Activated gamma-delta T cell treated with Interleukin-2 at 50 U/mL for 16 hours (primary cell): ENCODE measurements at regions not wholly inside any gene's neighbourhood (a gene's known extent, or its start where the extent isn't known, plus 50 kb on each side); places are given as distances from the start of the nearest gene placed in this dataset.

Source experiments
- DNase-seq: peaks from one replicate; pipeline ENCODE4 v3.0.0-alpha.2; 2020

GRCh38 chr6:9435281-9435680 lies 979.6 kb downstream of the TFAP2A start:
- no peak for DNase-seq

DNA sequence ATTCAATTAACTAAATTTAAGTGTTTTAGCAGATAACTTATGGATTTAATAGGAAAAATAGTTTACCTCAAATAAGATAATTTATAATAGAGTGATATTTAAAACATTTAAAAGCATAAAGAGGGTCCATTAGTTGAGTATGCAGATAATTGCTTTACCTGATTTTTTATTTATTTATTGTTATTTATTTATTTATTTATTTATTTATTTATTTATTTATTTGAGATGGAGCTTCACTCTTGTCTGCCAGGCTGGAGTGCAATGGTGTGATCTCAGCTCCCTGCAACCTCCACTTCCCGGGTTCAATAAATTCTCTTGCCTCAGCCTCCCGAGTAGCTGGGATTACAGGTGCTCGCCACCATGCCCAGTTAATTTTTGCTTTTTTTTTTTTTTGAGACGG lies 982.9 kb downstream of the TFAP2A start:
- DNase-seq = no peak

GRCh38 chr6:9428421-9429172 lies 986.3 kb downstream of the TFAP2A start:
- DNase-seq = no peak

DNA sequence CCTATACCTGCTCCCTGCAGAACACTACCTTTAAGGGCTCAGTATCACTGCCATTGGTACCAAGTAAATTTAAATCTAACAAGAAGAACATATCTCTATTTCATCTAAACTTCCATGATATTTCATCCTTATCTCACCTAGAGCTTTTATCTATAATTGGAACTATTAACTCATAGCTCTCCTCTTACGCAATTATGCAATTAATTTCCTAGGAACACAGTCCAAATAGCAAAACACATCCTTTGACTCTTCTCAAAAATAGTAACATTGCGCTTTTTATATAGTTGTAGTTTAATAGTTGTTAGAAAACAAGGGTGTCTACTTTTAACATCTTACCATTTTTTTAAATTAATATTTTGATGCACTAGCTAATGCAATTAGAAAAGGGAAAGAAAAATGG lies 986.8 kb upstream of the SLC35B3 start:
- no peak for DNase-seq

- no peak for DNase-seq
Observed at GRCh38 chr6:9420316-9421015, 985.1 kb upstream of the SLC35B3 start.

DNA sequence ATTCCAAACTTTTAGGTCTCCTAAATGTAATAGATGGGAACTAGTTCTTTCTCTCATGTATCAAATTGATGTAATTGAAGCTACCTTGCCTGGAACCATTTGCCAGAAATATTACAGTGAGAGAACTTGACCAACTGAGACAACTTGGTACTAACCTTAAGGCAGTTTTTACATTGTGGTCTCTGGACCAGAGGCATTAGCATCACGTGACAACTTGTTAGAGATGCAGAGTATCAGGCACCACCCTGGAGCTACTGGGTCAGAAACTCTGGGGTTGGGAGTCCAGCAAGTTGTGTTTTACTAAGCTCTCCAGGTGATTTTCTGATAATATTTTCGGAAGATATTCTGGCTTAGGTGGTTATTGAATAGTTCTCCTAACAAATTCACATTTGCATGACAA lies 982.1 kb upstream of the SLC35B3 start:
- no peak for DNase-seq

DNA sequence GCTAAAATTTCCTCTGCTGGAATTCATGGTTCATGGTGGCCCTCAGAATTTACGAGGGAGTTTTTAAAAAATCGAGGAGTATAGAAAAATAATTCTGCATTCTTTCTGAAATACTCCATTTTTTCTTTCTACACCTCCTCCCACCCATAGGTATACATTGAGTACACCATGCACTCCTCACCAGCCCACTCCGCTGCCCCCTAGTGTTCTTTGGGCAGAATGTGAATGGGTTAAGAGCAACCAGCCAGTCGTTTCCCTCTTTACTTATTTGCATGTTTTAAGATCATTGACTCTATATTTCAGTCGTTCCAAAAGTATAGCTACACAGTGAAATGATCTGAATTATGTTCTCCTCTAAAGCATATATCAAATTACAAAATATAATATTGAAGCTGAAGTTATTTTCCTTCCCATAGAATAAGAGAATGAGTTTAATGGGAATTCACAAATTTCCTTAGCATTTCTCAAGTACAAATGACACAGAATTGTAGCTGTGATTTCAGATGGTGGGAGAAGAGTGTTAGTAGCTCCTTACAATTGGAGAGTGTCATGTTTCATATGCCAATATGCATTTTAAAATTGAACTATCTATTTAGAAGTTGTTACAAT lies 977.7 kb upstream of the SLC35B3 start:
- DNase-seq = no peak

GRCh38 chr6:9409126-9409525 lies 973.8 kb upstream of the SLC35B3 start:
- DNase-seq = no peak

GRCh38 chr6:9408402-9409117 lies 973.2 kb upstream of the SLC35B3 start:
- no peak for DNase-seq

DNA sequence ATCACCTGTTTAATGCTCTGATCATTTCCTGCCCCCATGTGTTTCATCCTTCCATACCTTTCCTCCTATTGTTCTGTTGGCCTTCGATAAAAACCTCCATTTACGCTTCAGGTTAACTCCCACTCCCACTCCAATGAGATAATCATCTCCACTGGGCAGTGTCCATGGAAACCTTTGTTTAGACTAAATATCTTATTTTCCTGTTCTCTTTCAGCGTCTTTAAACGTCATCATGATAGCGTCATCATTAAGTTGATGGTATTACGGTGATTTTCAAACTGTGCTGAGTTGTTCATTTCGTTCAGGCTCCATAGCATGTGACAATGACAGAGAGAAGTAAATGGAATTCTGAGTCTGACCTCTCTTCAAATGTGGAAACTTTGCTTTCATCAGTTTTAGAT lies 970.5 kb upstream of the SLC35B3 start:
- no peak for DNase-seq

DNA sequence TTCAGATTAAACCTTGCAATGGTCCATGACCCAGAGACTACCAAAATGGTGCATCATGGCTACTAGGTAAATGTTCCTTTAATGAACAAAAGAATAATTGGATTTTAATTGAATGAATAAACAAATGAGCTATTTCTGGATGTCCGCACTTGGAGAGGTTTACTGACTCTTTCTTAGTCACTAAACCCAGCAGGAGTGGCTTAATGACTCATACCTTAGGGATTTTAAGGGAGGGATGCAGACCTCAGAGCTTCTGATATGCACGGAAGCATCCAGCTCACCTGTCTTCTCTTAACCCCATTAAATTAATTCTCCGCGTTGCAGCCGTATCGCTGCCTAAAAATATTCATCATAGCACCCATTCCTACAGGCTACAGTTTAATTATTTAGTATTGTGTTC lies 970.0 kb upstream of the SLC35B3 start:
- DNase-seq = no peak

GRCh38 chr6:9404351-9405146 lies 969.2 kb upstream of the SLC35B3 start:
- no peak for DNase-seq

- DNase-seq = no peak
Observed at GRCh38 chr6:9403736-9404135, 968.4 kb upstream of the SLC35B3 start.

- DNase-seq = no peak
Observed at GRCh38 chr6:9401960-9402359, 966.6 kb upstream of the SLC35B3 start.

GRCh38 chr6:9399916-9400315 lies 964.6 kb upstream of the SLC35B3 start:
- no peak for DNase-seq

GRCh38 chr6:9398767-9399373 lies 963.5 kb upstream of the SLC35B3 start:
- DNase-seq = no peak

GRCh38 chr6:9398071-9398766 lies 962.9 kb upstream of the SLC35B3 start:
- no peak for DNase-seq

DNA sequence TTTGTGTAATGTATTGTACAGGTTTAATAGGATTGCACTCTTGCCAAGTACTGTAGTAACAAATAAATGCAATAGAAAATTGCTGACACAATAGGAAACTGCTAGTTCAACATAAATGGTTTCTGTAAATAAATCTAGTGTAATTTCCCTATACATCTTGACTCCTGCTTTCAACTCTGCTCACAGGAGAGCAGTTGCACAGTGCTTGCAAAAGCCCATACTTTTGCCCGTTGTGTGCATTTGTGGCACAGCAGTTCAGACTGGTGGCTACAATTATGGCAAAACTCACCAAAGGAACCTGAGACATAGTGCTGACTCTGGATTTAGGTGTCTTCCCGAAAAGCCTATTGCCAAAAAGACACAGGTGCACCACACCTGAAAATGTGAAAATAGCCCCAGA lies 953.3 kb upstream of the SLC35B3 start:
- no peak for DNase-seq

DNA sequence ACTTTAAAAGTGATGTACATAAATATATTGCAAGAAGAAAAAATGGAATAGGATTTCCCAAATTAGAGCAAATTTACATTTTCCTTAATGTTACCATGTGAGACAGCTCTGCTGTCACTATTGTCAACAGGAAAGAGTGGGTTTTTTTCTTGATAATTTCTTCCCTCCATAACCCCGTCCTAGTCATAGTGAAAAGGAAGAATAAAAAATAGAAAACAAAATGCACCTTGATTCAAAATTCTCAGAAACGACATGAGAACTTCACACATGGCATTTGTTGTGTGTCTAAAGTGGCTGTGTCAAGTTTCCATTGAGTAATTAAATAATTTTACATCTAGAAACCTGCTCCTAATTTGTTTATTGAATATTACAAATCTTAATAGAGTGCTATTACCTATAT lies 945.2 kb upstream of the SLC35B3 start:
- DNase-seq = no peak

DNA sequence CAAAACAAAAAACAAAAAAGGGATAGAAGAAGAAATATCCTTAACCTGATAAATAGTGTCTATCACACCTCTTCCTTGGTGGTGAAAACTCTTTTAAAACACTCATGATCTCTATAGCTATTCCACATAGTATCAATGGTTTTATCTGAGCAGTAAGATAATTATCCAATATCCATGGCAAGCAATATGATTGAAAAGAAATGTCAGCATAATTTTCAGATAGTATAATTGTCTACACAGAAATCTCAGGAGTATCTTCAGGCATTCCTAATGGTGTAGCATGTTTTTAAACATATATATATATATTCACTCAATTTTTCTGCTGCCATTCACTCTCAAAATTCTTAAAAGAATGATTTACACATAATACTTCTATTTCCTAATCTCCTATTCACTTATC lies 938.0 kb upstream of the SLC35B3 start:
- no peak for DNase-seq

- DNase-seq = no peak
Observed at GRCh38 chr6:9370480-9370879, 935.1 kb upstream of the SLC35B3 start.

DNA sequence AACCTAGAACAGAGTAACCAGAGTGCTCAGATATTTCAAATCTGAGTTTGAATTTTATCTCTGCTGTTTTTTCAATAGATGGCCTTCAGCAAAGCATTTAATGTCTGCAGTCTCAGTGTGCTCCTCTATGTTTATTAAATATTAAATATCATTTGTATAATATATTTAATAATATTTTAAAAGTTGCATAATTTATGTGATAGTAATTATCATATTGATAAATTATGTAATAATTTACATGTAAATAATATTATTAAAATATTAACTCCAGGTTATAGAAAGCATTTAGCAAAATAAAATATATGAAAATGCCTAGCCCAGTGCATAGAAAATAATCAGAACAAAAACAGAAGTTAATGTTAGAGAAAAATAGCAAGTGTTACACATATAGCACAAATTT lies 930.0 kb upstream of the SLC35B3 start:
- no peak for DNase-seq
